ENCODE measurements at regions not wholly inside any gene's neighbourhood (a gene's known extent, or its start where the extent isn't known, plus 50 kb on each side); places are given as distances from the start of the nearest gene placed in this dataset.

GRCh38 chr6:166862978-166863530 lies 93.3 kb downstream of the RNASET2 start:
- TF ChIP-seq POLR2AphosphoS5 (IDR thresholded peaks at IDR 0.05; ENCODE audit: low read depth, low read length) = no peak
- TF ChIP-seq TAF1 (IDR thresholded peaks at IDR 0.05; ENCODE audit: borderline replicate concordance, insufficient read depth, low read length) = no peak
- TF ChIP-seq SIN3A (IDR thresholded peaks at IDR 0.05; ENCODE audit: borderline replicate concordance, insufficient read depth, low read length) = no peak
- no peak for TF ChIP-seq REST (IDR thresholded peaks at IDR 0.05; ENCODE audit: insufficient read depth in 1 of 2, low read depth in 2 of 2, low read length in 2 of 2)
- TF ChIP-seq FOXP2 (optimal IDR thresholded peaks at IDR 0.05; ENCODE audit: borderline replicate concordance, extremely low read depth, extremely low read length, insufficient read depth) = no peak

Measured in PFSK-1 (cell line).